Kidney glomerular epithelial cell (primary cell): ENCODE measurements at regions not wholly inside any gene's neighbourhood (a gene's known extent, or its start where the extent isn't known, plus 50 kb on each side); places are given as distances from the start of the nearest gene placed in this dataset.
"Not testable (repeated sequence)": the region's sequence is repeated elsewhere in the genome, so short reads cannot be mapped to it uniquely, and the experiment has no call there.

Source experiments
- DNase-seq: peaks from one replicate; lab custom pipeline; 2025; lab: John Stamatoyannopoulos, UW

DNA sequence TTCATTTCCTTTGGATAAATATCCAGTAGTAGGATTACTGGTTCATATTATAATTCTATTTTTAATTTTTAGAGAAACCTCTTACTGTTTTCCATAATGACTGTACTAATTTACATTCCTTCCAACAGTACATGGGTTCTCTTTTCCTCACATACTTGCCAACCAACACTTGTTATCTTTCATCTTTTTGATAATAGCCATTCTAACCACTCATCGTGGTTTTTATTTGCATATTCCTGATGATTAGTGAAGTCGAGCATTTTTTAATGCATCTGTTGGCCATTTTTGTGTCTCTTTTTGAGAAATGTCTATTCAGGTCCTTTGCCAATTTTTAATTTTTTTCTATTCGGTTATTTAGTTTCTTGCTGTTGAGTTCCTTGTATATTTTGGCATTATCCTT lies 457.7 kb upstream of the PDE3A start:
- no peak for DNase-seq

DNA sequence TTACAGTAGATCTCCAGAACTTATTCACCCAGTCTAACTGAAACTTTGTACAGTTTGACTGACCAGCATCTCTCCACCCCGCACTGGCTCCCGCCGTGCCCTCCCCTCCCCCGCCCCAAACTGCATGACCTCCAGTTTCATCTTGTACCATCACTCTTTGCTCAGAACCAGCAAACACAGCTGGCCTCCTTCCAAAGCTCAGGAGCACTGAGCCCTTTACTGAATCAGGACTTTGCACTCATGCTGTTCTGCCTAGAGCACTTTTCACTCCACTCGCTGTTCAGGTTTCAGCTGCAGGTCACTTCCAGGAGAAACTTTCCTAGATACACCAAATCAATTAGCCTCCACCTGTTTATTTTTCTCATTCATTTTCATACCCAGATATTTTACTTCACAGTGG lies 455.3 kb upstream of the PDE3A start:
- DNase-seq, result no peak

DNA sequence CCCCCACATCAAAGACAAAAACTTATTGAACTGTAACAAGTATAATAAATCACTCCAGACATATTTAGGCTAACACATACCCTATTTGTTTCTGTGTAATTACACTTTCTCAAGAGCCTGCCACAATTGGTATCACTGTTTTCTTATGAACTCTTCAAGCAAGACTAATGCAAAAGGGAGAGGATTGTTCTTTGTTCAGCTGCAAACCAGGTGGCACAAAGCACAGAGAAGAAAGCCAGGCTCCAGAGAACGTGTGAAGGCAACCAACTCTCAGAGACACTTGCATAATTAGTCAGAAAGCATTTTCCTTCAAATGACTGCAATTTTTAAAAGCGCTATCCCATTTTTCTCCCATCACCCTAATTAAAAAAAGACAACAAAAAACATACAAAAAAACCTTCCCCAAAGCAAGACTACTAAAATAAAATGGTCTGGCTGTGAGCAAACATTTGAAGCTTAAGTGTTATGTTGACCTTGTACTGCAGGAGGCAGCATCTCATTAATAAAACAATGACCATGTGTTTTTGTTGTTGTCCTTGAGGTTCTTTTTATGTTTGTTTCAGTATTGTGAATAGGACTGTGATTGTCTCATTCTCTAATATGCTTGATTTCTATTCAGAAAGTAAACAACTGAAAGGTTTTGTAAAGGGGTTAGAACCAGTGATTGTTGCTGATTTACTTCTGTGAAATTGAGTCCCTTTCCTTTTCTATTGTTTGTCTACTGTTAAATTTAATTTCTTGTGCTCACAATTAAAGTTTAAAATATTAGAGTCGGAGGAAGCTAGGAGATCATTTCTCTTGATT lies 452.7 kb upstream of the PDE3A start:
- peak; percentile 54 for DNase-seq

DNA sequence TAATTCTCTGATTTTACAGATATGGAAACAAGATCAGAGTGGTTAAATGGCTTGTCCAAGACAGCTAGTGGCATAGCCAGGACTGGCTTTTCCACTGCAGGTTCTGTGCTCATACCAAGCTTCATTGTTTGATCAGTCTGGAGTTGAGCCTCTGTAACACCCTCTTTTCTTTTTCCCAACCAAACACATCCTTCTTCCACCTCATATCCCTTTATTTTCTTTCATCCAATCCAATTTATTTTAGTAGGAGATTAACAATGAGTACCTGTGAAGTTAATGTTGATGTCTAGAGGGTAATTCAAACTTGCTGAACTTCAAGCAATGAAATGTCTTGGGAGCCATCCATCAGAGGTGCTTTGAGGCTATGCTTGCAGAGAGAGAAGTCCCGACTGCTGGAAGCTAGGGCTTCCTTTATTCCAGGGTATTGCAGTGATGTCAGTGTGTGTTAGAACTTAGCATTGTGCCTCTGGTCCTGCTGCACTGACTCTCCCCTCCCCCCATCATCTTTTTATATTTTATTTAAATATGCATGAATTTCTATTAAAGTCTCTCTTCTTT lies 452.1 kb upstream of the PDE3A start:
- DNase-seq, result no peak

DNA sequence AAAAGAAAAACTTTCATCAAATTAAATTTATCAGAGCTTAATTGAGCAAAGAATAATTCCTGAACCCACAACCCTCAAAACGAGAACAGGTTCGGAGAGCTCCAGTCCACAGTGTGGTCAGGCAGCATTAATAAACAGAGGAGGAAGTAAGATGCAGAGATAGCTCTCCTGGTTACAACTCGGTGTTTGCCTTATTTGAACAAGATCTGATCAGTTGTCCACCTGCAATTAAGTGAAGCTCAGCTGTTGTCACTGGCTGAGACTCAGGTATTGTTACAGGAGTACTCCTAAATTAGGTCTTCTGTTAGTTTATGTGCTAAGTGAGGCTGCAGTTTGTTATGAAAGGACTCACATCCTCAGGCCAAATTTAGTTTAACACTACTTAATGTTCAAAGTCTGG lies 451.4 kb upstream of the PDE3A start:
- no peak for DNase-seq

DNA sequence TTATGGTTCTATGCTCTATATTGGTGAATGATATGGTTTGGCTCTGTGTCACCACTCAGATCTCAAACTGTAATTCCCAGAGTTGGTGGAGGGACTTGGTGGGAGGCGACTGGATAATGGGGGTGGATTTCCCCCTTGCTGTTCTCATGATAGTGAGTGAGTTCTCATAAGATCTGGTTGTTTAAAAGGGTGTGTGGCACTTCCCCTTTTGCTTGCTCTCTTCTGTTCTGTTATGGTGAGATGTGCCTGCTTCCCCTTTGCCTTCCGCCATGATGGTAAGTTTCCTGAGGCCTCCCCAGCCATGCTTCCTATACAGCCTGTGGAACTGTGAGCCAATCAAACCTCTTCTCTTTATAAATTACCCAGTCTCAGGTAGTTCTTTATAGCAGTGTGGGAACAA lies 446.6 kb upstream of the PDE3A start:
- not testable (repeated sequence) for DNase-seq

DNA sequence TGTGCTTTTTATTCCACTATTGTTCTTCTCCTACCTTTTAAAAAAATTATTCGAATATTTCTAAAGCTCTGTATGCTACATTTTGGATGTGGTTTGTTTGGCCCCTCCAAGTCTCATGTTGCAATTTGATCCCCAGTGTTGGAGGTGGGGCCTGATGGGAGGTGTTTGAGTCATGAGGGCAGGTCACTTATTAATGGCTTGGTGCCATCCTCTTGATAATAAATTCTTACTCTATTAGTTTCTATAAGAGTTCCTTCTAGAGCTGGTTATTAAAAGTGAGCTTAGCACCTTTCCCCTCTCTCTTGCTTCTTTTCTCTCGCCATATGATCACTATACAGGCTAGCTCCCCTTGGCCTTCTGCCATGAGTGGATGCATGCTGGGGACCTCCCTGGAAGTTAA lies 445.6 kb upstream of the PDE3A start:
- DNase-seq, result no peak

DNA sequence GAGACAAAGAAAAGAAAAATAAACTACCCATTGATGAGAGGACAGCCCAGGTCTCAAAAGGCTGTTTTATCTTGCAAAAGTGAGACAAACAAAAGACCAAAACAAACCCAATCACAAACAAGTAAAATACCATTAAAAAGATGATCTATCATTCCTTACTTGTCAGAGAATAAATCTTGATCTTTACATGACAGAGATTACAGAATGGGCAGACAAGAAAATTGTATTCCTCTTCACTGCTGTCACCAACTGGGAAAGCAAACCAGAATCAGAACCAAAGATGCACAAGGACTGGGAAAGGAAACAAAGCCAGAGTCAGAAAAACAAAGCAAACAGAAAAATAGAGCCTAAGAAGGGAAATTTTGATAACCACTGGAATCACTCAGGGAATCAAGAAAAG lies 444.0 kb upstream of the PDE3A start:
- DNase-seq, result no peak

DNA sequence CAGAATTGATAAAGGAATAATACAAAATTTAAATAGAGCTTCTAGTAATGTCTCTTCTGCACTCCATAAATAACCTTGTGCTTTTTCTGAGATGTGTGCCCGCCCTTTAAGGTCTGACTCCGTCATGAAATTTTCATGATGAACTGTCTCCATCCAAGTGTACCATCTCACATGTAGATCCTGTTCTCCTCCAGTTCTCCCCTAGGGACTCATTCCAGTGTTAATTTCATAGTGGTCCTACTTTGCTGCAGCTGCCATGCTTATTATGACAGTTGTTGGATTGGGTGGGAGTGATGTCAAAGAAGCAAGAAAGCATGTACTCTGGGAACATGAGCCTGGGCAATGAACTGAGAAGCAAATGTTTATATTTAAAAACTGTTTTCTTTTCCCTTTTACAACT lies 442.5 kb upstream of the PDE3A start:
- DNase-seq, result no peak

DNA sequence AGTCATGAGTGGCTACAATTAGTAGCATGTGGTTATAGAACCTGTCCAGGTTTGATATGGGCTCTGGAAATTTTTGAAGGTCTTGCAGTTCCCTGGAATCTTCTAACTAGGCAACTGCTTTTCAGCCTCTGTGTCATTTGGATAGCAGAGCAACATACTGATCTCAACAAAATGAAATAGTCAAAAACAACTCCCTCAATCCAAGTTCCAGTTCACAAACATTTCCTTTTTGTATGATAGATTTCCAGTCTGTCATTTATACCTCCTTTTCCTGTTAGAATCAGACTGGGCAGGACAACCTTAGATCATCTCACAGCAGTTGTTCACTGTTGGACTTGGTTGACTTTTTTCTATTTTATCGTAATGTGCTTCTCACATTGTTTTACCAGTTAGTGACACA lies 442.1 kb upstream of the PDE3A start:
- no peak for DNase-seq

DNA sequence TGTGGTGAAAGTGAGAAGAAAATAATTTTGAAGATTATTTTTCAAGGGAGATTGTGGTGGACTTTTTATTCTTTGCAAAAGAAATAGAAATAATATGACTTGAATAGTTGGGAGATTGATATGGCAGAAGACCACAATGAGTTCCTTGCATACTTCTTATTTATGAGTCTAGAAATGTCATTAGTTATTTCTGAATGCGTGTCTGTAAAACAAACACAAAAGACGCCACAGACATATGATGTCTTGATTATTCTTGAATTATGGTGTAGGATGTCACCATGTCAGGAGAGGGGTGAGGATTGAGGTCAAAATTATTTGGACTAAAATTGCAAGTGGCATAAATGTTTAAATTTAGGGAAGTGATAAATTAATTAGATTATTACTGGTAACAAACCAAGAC lies 440.7 kb upstream of the PDE3A start:
- no peak for DNase-seq

DNA sequence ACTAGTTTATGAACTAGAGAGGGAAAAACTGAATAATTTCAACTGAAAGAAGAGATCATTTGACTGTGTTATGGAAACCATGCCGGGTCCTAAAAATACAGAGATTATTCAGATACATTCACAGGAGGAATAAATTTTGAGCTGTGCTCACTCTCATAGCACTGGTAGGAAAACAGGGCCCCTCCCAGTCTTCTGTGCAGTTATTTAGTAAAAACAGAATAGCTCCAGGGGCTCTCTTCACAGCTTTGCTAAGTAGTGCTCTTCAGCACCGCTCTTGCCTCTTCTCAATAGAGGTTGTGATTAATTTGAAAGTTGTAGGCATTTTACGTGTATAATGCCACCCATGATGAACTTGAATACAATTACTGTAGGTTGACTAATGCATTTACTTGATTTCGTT lies 435.9 kb upstream of the PDE3A start:
- no peak for DNase-seq

DNA sequence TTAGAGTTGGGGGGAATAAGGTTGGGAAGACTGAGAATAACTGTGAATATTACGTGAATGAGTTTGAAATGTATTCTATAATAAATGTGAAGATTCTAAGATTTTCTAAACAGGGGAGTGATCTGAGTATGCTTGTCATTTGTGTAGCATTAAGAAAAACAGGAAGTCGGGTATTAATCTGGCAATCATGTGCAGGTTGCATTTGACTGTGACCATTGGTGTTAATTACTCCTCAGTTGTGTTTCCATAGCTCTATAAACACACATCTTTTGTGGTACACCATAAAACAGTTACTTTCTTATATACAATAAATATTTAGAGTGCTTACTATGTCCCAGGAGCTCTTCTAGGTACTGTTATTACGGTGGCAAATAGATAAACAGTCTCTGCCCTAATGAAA lies 434.4 kb upstream of the PDE3A start:
- DNase-seq, result no peak

DNA sequence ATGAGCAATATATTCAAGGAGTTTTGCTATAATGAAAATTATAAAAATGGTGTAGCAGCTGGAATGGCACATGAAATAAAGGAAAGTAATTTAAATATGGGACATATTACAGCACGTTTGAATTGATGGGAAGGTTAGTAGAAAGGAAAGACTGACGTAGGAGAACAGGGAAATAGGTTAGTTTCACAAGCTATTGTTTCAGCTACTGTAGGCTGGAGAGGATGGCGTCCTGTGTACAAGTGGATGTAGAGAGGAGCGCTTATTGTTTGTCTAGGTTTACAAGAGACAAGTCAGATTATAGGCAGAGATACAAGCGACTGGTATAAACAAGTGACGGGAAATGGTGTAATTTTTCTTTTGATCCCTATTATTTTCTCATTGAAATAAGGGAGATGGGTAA lies 431.2 kb upstream of the PDE3A start:
- no peak for DNase-seq

DNA sequence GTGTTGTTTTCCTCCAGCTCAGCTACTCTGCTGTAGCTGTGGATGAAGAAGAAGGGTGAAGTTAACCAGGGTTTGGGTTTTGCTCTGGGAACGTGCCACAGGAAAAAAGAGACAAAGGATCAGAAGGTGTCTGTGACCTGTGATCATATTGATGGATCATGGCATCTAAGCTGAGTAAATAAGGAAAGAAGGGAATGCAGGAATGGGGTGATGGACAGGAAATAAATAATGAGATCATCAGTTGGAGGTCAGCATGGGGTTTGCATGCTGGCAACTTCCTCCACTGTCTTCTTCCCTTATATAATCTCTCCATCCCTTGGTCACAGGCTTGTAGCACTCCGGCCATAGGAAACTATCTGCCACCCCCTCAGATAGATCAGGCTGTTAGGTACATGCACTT lies 430.3 kb upstream of the PDE3A start:
- no peak for DNase-seq

DNA sequence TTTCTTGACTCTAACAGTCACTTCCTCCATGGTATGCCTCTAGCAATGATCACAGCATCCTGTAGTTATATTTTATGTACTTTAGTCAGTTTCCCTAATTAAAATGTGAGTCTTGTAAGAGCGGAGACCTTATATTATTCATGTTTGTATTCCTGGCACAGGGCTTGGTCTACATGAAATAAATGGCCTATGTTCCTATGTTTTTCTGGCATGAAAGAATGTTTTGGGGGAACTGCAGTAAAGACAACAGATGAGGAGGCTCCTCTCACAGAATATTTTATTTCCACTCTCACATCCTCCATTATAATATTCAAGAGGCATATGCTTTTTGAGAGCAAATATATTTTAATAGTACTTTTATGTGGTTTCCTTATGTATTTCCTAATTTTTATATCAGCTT lies 429.8 kb upstream of the PDE3A start:
- no peak for DNase-seq

DNA sequence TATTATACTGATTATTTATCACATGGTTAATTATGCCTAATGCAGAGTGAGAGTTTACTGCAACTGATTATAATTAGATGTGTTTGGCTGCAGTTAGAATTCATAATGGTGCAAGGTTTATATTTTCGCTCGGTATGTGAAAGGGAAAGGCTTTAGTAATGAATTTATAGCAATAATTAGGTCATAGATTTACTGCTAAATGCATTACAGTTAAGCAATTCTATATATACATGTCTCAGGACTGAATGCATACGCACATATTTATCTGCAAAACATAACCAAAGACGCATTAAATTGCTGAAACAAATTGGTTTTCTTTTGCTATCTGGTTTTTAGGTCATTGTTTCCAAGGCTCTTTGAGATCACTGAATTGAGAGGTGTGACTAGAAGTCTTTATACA lies 428.1 kb upstream of the PDE3A start:
- DNase-seq, result no peak

DNA sequence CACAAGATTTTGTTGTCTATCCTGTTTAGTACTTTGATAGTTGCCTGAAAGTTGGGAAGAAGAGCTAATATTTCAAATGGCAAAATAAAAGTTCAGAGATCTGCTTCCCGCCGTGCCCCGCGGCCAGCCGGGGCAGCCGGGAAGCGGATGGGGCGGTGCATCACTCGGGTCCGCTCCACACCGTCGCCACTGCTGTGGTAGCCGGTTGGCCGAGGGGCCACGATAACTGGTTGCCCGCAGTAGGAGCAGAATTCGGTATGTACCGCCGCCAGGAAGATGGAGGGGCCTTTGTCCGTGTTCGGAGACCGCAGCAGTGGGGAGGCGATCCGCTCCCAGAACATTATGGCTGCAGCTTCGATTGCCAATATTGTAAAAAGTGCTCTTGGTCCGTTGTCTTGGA lies 427.2 kb upstream of the PDE3A start:
- DNase-seq, result no peak

DNA sequence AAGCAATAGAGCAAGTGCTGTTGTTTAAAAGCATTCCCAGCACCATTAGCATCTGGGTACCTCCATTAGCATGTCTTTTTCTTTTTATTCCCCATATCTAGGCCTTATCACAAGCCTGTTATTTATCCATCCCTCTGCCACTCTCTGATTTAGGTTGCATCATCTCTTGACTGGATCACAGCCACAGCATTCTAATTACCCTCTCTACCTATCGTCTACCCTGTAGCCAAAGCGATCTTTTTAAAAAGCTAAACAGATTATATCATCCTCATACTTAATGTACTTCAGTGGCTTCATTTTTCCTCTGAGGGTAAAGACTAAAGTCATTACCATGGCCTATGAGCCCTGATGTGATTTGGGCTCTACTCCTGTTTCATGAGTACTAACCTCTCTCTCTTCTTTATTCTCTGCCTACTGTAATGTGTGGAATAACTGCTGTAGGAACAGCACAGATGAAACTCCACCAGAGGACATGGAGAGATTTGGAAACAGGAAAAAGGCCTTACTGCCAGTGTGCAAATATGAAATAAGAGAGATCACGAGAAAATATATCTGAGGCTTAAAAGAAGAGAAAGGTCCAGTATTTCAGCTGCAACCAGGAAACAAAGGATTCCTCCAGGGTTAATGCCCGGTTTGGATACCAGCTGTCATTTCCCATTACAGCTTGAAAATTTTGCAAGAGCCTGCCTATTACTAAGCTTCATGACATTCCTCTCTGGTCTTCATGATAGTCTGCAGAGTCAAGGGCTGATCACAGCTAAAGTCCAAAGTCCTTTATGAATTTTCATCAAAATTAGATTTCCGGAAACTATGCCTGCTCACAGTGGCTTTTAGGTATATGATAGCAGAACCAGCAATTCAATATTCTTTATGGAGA lies 422.5 kb upstream of the PDE3A start:
- no peak for DNase-seq

DNA sequence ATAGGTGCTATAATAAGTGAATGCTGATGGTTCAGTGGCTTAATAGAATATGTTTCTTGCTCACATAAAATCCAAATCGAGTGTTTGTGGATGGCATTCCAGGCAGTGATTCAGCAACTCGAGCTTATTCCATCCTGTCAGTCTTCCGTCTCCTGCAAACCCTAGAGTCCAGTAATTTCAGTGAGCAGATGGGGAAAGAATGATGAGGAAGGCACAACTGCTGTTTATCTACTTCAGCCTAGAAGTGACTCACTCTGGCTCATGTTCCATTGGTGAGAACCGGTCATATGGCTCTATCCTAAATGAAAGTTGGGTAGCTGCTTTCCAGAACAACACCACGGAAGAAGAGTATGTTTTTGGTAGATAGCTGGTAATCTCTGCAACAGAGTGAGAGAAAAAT lies 421.8 kb upstream of the PDE3A start:
- peak; percentile 95 for DNase-seq

DNA sequence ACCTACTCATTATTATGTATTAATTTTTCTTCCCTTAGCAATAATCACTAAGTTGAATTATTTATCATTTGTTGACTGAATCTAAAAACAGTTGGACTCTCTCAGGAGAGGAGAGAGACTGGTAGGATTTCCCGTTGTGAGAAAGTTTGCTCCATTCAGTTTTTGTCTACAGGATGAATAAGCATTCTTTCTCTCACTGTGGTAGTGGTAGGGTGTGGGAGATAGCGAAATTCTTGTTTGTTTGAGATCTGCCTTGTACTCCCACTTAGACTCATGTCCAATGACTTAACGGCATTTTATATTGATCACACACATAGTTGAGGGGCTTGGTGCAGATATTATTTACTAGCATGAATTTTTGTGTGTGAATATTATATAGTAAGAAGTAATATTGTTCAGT lies 421.0 kb upstream of the PDE3A start:
- no peak for DNase-seq

DNA sequence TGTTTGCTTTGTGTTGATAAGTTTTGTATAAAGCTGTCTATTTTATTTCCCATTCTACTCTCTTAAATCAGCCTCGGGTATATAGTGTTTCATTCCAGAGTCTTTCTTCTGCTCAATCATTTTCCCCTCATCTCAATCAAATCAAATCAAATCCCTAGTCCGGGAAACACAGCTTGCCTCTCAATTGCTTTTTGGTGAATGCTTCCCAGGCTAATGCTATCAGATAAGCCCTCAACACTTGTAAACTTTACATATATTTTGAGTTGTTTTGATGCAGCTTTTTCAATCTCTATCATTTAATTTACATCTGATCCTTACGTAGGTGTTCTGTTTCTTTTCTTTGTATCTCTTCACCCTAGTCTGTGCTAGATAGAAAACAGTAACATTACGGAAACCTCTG lies 416.7 kb upstream of the PDE3A start:
- no peak for DNase-seq

DNA sequence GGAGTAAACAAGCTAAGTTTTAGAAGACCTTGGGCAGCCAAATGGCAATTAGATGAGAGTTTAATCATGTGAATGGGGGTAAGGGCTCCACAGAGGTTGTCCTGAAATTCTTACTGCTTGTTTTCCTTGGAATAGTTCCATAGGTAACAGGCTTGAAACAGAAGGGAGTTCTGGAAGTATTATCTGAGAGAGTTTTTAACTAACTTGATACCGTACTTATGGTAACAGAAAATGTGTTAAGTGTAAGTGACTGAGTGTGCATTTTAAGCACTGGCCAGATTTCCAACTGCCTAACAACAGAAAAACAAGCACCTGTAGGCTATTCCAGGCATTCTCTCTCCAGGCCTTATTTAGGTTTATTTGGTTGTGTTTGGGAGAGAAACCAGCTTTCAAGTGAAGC lies 414.6 kb upstream of the PDE3A start:
- no peak for DNase-seq
